ENCODE measurements at regions not wholly inside any gene's neighbourhood (a gene's known extent, or its start where the extent isn't known, plus 50 kb on each side); places are given as distances from the start of the nearest gene placed in this dataset.
A peak's percentile ranks its signal among the peaks of the same experiment; 100 is the strongest.

DNA sequence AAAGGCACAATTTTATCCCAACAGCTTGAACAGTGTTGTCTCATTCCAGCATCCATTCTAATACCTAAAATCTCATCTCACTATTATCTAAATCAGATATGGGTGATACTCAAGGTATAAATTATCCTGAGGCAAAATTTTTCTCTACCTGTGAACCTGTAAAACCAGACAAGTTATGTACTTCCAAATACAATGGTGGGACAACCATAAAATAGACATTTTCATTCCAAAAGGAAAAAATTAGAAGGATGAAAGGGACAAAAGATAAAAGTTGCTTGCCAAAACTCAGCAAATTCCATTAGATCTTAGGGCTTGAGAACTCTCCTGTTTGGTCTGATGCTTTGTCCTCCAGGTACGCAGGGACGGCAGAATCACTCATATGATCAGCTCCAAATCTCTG lies 650.5 kb downstream of the ADGRL2 start:
- TF ChIP-seq, protein P1, sequence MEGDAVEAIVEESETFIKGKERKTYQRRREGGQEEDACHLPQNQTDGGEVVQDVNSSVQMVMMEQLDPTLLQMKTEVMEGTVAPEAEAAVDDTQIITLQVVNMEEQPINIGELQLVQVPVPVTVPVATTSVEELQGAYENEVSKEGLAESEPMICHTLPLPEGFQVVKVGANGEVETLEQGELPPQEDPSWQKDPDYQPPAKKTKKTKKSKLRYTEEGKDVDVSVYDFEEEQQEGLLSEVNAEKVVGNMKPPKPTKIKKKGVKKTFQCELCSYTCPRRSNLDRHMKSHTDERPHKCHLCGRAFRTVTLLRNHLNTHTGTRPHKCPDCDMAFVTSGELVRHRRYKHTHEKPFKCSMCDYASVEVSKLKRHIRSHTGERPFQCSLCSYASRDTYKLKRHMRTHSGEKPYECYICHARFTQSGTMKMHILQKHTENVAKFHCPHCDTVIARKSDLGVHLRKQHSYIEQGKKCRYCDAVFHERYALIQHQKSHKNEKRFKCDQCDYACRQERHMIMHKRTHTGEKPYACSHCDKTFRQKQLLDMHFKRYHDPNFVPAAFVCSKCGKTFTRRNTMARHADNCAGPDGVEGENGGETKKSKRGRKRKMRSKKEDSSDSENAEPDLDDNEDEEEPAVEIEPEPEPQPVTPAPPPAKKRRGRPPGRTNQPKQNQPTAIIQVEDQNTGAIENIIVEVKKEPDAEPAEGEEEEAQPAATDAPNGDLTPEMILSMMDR (IDR thresholded peaks at IDR 0.05): no peak
- no peaks in the 10 kb centered on the region for H3K4me1 ChIP-seq
- intact Hi-C loops (cut with DNase I): no loop called here
- H3K9me3 ChIP-seq: peaks cover 0 to 30% (median 12%) of the 10 kb centered on the region in 11 donors
- no peak for DNase-seq
- WGBS, 2 donors: 96 to 97% methylated on average over 2 of the region's 2 CpGs
- H3K4me3 ChIP-seq: no peak overlapping the region
- ATAC-seq: no peak
- H3K36me3 ChIP-seq: no peaks in the 10 kb centered on the region
- no peak overlapping the region for H3K27ac ChIP-seq
- H3K27me3 ChIP-seq: no peaks in the 10 kb centered on the region

DNA sequence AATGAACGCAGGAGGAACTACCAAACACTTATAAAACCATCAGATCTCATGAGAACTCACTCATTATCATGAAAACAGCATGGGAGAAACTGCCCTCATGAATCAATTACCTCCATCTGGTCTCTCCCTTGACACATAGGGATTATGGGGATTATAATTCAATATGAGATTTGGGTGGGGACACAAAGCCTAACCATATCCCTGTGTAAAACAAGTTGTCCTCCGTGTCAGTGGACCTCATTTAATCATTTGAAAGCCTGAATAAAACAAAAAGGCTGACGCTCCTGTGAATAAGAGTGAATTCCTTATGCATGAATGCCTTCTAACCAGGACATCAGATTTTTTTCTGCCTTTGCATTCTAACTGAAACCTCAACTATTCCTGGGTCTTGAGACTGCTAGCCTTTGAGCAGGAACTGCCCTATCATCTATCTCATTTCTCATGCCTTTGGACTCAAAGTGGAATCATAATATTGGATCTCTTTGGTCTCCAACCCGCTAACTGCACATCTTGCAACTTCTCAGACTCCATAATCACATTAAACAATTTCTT lies 648.8 kb downstream of the ADGRL2 start:
- no peaks in the 10 kb centered on the region for H3K36me3 ChIP-seq
- TF ChIP-seq, protein P1 (IDR thresholded peaks at IDR 0.05): no peak
- no peaks in the 10 kb centered on the region for H3K27me3 ChIP-seq
- peaks cover 0 to 30% (median 12%) of the 10 kb centered on the region in 11 donors for H3K9me3 ChIP-seq
- no peak overlapping the region for H3K27ac ChIP-seq
- intact Hi-C loops (cut with DNase I): no loop called here
- no peak overlapping the region for H3K4me3 ChIP-seq
- no peak for ATAC-seq
- DNase-seq: no peak
- WGBS, 2 donors: 89 to 95% methylated on average over 4 of the region's 4 CpGs
- H3K4me1 ChIP-seq: no peaks in the 10 kb centered on the region

DNA sequence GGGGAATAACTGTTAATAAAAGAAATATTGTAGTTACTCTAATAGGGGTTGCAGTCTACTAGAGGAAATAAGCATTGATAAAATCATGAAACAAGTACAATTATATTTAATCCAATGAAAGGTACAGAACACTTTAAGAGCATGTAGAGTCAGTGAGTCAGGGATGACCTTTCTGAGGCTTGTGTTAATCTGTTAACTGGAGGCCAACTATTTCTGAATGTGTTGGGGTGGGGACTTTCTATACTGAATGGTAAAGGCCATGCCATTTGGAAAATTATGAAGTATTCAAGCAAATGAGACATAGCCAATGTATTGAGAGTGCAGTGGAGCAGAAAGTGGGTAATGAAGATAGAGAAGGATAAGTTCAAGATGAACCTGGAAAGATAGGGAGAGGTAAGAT lies 646.2 kb downstream of the ADGRL2 start:
- no peaks in the 10 kb centered on the region for H3K27me3 ChIP-seq
- peaks cover 0 to 12% (median 3%) of the 10 kb centered on the region in 11 donors for H3K9me3 ChIP-seq
- H3K4me1 ChIP-seq: no peaks in the 10 kb centered on the region
- no peak for ATAC-seq
- TF ChIP-seq, protein P1 (IDR thresholded peaks at IDR 0.05): no peak
- no peaks in the 10 kb centered on the region for H3K36me3 ChIP-seq
- intact Hi-C loops (cut with DNase I): no loop called here
- DNase-seq: no peak
- no peak overlapping the region for H3K27ac ChIP-seq
- H3K4me3 ChIP-seq: no peak overlapping the region

DNA sequence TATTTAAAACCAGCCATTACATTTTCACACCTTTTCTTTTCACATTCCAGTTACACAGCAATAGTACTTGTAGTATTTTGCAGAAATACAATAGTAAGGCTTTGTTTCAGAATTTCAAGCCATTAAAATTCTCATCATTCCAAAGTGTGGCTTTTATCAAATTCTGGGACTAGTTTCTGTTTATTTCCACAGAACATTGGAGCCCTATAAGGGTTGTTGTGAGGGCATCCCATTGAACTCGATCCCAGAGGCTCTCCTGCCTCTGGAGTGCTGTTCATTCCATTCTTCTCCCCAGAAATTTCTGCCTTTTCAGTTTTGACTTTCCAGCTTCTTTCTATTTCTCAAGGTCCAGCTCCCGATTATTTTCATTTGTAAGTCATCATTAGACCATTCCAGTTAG lies 645.5 kb downstream of the ADGRL2 start:
- Histone ChIP-seq H3K27me3 (no peaks in the 10 kb centered on the region), H3K9me3 (peaks cover 0 to 5% (median 0%) of the 10 kb centered on the region in 11 donors), H3K27ac (no peak overlapping the region), H3K4me3 (no peak overlapping the region), H3K36me3 (no peaks in the 10 kb centered on the region), H3K4me1 (no peaks in the 10 kb centered on the region)
- TF ChIP-seq, protein P1 (IDR thresholded peaks at IDR 0.05): no peak
- DNase-seq (no peak), ATAC-seq (peak in 1 of 8 donors; percentile 52)
- intact Hi-C loops (cut with DNase I): no loop called here
- WGBS, 2 donors: 64 to 69% methylated on average over 2 of the region's 2 CpGs
